ENCODE measurements at regions not wholly inside any gene's neighbourhood (a gene's known extent, or its start where the extent isn't known, plus 50 kb on each side); places are given as distances from the start of the nearest gene placed in this dataset.

GRCh38 chr11:115715251-115715770, 211.1 kb upstream of the CADM1 start:
- Histone ChIP-seq H3K27ac (no peak overlapping the region), H3K36me3 (no peaks in the 10 kb centered on the region), H3K4me1 (peaks cover 0 to 35% (median 5%) of the 10 kb centered on the region in 4 donors), H3K4me3 (no peak overlapping the region), H3K9me3 (no peaks in the 10 kb centered on the region), H3K27me3 (no peaks in the 10 kb centered on the region)
- 94 to 96% methylated on average over 3 of the region's 3 CpGs for WGBS, 2 donors
- TF ChIP-seq CTCF (IDR thresholded peaks at IDR 0.05), result no peak
- TF ChIP-seq EP300 (IDR thresholded peaks at IDR 0.05), result no peak
- TF ChIP-seq POLR2A (IDR thresholded peaks at IDR 0.05), result no peak
- DNase-seq (ENCODE audit: low spot score in 2 of 2), result no peak

GRCh38 chr11:115712296-115712695, 208.1 kb upstream of the CADM1 start:
- no peak for DNase-seq (ENCODE audit: low spot score in 2 of 2)
- no peak overlapping the region for H3K4me3 ChIP-seq
- no peaks in the 10 kb centered on the region for H3K36me3 ChIP-seq
- H3K4me1 ChIP-seq, result peaks cover 0 to 29% (median 5%) of the 10 kb centered on the region in 4 donors
- no peaks in the 10 kb centered on the region for H3K9me3 ChIP-seq
- TF ChIP-seq CTCF (IDR thresholded peaks at IDR 0.05) (no peak), POLR2A (IDR thresholded peaks at IDR 0.05) (no peak), EP300 (IDR thresholded peaks at IDR 0.05) (no peak)
- peak overlapping the region in 1 of 4 donors; percentile 36 for H3K27ac ChIP-seq
- no peaks in the 10 kb centered on the region for H3K27me3 ChIP-seq

GRCh38 chr11:115710980-115711379, 206.8 kb upstream of the CADM1 start:
- no peaks in the 10 kb centered on the region for H3K27me3 ChIP-seq

GRCh38 chr11:115710426-115710825, 206.2 kb upstream of the CADM1 start:
- H3K4me1 ChIP-seq, result peaks cover 0 to 17% (median 0%) of the 10 kb centered on the region in 4 donors
- H3K27me3 ChIP-seq, result no peaks in the 10 kb centered on the region
- DNase-seq (ENCODE audit: low spot score in 2 of 2), result no peak
- no peak overlapping the region for H3K27ac ChIP-seq
- no peak overlapping the region for H3K4me3 ChIP-seq
- WGBS, 2 donors, result 72 to 83% methylated on average over 5 of the region's 5 CpGs
- no peaks in the 10 kb centered on the region for H3K9me3 ChIP-seq
- no peak for TF ChIP-seq CTCF (IDR thresholded peaks at IDR 0.05)
- TF ChIP-seq POLR2A (IDR thresholded peaks at IDR 0.05), result no peak
- no peak for TF ChIP-seq EP300 (IDR thresholded peaks at IDR 0.05)
- H3K36me3 ChIP-seq, result no peaks in the 10 kb centered on the region

More at GRCh38 chr11:115710980-115711379, 206.8 kb upstream of the CADM1 start:
- TF ChIP-seq CTCF (IDR thresholded peaks at IDR 0.05), result no peak
- TF ChIP-seq EP300 (IDR thresholded peaks at IDR 0.05), result no peak
- TF ChIP-seq POLR2A (IDR thresholded peaks at IDR 0.05), result no peak
- 79 to 90% methylated on average over 20 of the region's 20 CpGs for WGBS, 2 donors
- H3K27ac ChIP-seq, result no peak overlapping the region
- H3K9me3 ChIP-seq, result no peaks in the 10 kb centered on the region
- DNase-seq (ENCODE audit: low spot score in 2 of 2), result no peak
- no peaks in the 10 kb centered on the region for H3K36me3 ChIP-seq
- H3K4me3 ChIP-seq, result no peak overlapping the region
- peaks cover 0 to 23% (median 0%) of the 10 kb centered on the region in 4 donors for H3K4me1 ChIP-seq

- Histone ChIP-seq H3K36me3 (no peaks in the 10 kb centered on the region), H3K27me3 (no peaks in the 10 kb centered on the region), H3K4me3 (no peak overlapping the region), H3K27ac (no peak overlapping the region), H3K9me3 (no peaks in the 10 kb centered on the region), H3K4me1 (peaks cover 0 to 17% (median 0%) of the 10 kb centered on the region in 4 donors)
- DNase-seq (ENCODE audit: low spot score in 2 of 2), result no peak
- TF ChIP-seq EP300 (IDR thresholded peaks at IDR 0.05) (peak in 1 of 2 donors; percentile 37), POLR2A (IDR thresholded peaks at IDR 0.05) (no peak), CTCF (IDR thresholded peaks at IDR 0.05) (no peak)
- WGBS, 2 donors, result 78 to 84% methylated on average over 8 of the region's 8 CpGs
Observed at GRCh38 chr11:115709297-115709696, 205.1 kb upstream of the CADM1 start.
